ENCODE measurements at regions not wholly inside any gene's neighbourhood (a gene's known extent, or its start where the extent isn't known, plus 50 kb on each side); places are given as distances from the start of the nearest gene placed in this dataset.
"Not testable (repeated sequence)": the region's sequence is repeated elsewhere in the genome, so short reads cannot be mapped to it uniquely, and the experiment has no call there.

DNA sequence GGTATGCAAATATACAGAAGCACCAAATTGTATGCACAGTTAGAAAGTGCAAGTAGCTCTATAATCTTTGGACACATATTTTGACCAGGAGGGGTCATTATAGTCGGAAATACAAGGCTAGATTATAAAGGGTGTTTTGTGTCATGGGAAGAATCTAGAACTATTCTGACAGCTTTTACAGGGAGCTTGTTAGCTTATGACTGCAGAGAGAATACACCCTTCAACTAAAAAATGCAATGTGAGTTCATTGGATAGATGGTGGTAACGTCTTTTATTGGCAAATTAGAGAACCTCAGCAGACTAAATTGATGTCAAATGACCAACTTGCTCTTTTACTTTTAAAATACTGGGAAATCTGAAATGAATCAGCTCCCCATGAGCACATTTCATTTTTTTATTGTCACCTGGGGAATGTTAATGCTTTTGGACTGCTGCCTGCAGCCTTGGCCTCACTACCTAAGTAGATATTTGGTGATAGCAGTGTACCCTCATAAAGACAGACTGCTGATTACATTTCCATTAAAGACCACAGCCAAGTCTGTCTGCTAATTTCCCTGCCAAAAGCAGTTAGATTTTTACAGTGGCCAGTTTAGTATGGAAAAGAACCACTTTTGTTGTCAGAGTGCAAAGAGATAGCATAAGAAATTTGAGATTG, 515.9 kb upstream of the DPPA4 start:
- no peak overlapping the region for H3K9ac ChIP-seq (ENCODE audit: low read length in 2 of 2)
- H3K27me3 ChIP-seq (ENCODE audit: control insufficient read depth in 1 of 2, insufficient read depth in 2 of 2, low read length in 2 of 2): no peaks in the 10 kb centered on the region
- H3K36me3 ChIP-seq (ENCODE audit: control insufficient read depth in 2 of 2, insufficient read depth in 2 of 2, low read length in 2 of 2): no peaks in the 10 kb centered on the region
- no peaks in the 10 kb centered on the region for H3K4me1 ChIP-seq (ENCODE audit: control insufficient read depth, insufficient read depth, low read length)
- H3K4me3 ChIP-seq (ENCODE audit: low read length in 2 of 2): no peak overlapping the region
- H3K9me3 ChIP-seq (ENCODE audit: control insufficient read depth in 2 of 2, low read length in 2 of 2): peaks cover 0 to 7% of the 10 kb centered on the region in 2 donors
- no peak overlapping the region for H3K27ac ChIP-seq (ENCODE audit: low read length)

DNA sequence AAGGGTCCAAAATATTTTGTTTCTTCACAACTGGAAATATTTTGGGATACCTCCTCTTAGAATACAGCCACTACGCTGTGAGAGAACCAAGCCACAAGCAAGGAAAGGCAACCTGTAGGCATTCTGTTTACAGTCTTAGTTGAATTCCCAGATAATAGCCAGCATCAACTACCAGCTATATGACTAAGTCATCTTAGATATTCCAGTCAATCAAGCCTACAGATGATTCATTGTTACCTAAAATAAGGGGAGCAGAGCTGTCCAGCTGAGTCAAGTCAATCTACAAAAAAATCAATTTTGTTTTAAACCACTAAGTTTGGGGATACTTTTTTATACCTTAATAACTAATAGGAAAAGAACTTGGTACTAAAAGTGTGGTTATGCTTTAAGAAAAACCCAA, 526.4 kb upstream of the DPPA4 start:
- Histone ChIP-seq H3K4me3 (ENCODE audit: low read length in 2 of 2) (no peak overlapping the region), H3K9ac (ENCODE audit: low read length in 2 of 2) (no peak overlapping the region), H3K36me3 (ENCODE audit: control insufficient read depth in 2 of 2, insufficient read depth in 2 of 2, low read length in 2 of 2) (no peaks in the 10 kb centered on the region), H3K27me3 (ENCODE audit: control insufficient read depth in 1 of 2, insufficient read depth in 2 of 2, low read length in 2 of 2) (no peaks in the 10 kb centered on the region), H3K4me1 (ENCODE audit: control insufficient read depth, insufficient read depth, low read length) (no peaks in the 10 kb centered on the region), H3K9me3 (ENCODE audit: control insufficient read depth in 2 of 2, low read length in 2 of 2) (no peaks in the 10 kb centered on the region), H3K27ac (ENCODE audit: low read length) (no peak overlapping the region)

DNA sequence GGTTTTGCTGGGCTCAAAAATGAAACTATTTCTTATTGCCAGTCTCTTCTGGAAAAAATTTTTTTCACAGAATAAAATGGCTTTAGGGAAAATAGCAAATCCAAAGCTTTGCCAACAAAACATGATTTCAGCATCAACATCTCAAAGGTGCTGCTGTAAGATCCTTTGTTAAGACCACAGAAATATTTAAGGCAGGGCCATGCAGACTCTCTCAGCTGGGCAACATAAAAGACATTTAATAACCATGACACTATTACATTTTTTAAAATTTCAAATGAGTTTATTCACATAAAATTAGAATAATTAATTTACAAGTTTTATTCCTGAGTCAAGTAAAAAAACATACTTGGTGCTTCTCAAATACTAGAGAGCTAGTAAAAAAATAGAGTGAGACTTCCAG, 527.1 kb upstream of the DPPA4 start:
- H3K9ac ChIP-seq (ENCODE audit: low read length in 2 of 2): no peak overlapping the region
- H3K4me1 ChIP-seq (ENCODE audit: control insufficient read depth, insufficient read depth, low read length): no peaks in the 10 kb centered on the region
- H3K36me3 ChIP-seq (ENCODE audit: control insufficient read depth in 2 of 2, insufficient read depth in 2 of 2, low read length in 2 of 2): no peaks in the 10 kb centered on the region
- no peak overlapping the region for H3K27ac ChIP-seq (ENCODE audit: low read length)
- H3K9me3 ChIP-seq (ENCODE audit: control insufficient read depth in 2 of 2, low read length in 2 of 2): no peaks in the 10 kb centered on the region
- H3K27me3 ChIP-seq (ENCODE audit: control insufficient read depth in 1 of 2, insufficient read depth in 2 of 2, low read length in 2 of 2): no peaks in the 10 kb centered on the region
- no peak overlapping the region for H3K4me3 ChIP-seq (ENCODE audit: low read length in 2 of 2)

DNA sequence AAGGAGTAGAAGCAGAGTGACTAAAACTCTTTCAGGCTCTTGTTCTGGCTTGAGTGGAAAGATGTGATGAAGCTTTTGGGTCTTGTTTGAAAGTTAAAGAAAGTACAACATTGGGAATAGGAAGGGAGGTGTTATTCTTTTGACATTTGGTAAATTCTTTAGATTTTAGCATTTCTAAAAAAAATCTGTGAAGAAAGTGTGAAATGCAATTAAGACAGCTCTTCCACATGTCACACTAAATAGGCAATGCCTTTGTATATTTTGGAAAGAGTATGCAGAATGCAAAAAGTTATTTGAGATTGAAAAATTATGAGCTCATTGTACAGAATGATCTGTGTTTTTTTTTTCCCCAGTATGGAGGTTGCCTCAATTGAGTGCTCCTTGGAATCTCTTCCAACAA, 532.2 kb upstream of the DPPA4 start:
- Histone ChIP-seq H3K27me3 (ENCODE audit: control insufficient read depth in 1 of 2, insufficient read depth in 2 of 2, low read length in 2 of 2) (no peaks in the 10 kb centered on the region), H3K9me3 (ENCODE audit: control insufficient read depth in 2 of 2, low read length in 2 of 2) (no peaks in the 10 kb centered on the region), H3K36me3 (ENCODE audit: control insufficient read depth in 2 of 2, insufficient read depth in 2 of 2, low read length in 2 of 2) (no peaks in the 10 kb centered on the region), H3K4me1 (ENCODE audit: control insufficient read depth, insufficient read depth, low read length) (no peaks in the 10 kb centered on the region), H3K9ac (ENCODE audit: low read length in 2 of 2) (no peak overlapping the region), H3K27ac (ENCODE audit: low read length) (no peak overlapping the region), H3K4me3 (ENCODE audit: low read length in 2 of 2) (no peak overlapping the region)

DNA sequence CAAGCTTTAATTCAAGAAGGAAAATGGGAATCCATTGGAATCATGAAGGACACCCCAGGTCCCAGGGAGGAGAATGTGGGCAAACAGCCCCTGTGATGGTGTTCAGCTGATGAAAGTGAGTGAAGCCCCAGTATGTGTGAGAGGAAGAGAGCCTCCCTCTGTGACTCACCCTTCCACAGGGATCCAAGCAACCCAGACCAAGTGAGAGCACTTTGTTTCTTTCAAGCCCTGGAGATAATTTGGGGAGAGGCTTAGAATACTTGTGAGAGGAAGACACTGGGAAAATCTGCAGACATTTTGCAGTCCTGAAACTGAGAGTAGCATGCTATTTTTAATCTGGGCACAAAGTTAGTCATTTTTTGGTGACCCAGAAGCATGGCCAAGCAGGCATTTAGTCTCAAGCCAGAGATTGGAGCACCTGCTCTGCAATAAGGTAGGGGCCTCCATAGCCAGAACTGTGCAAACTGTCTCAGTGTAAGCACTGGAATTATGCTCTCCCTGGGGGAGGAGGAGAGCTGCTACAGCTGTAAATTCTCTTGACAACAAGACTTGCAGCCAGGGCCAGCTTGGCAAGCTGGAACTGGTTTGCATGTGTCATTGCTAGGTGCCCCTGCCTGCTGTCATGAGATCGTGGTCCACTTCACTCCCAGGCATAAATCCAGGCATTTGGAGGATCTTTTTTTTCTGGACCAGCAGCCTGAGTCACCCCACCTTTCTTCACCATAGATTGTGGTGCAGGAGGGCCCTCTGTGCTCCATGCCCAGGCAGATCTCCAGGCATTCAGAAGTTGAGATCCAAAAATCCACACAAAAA, 537.8 kb upstream of the DPPA4 start:
- no peak overlapping the region for H3K4me3 ChIP-seq (ENCODE audit: low read length in 2 of 2)
- H3K27me3 ChIP-seq (ENCODE audit: control insufficient read depth in 1 of 2, insufficient read depth in 2 of 2, low read length in 2 of 2): no peaks in the 10 kb centered on the region
- no peak overlapping the region for H3K9ac ChIP-seq (ENCODE audit: low read length in 2 of 2)
- no peaks in the 10 kb centered on the region for H3K9me3 ChIP-seq (ENCODE audit: control insufficient read depth in 2 of 2, low read length in 2 of 2)
- H3K4me1 ChIP-seq (ENCODE audit: control insufficient read depth, insufficient read depth, low read length): no peaks in the 10 kb centered on the region
- no peaks in the 10 kb centered on the region for H3K36me3 ChIP-seq (ENCODE audit: control insufficient read depth in 2 of 2, insufficient read depth in 2 of 2, low read length in 2 of 2)
- H3K27ac ChIP-seq (ENCODE audit: low read length): no peak overlapping the region

DNA sequence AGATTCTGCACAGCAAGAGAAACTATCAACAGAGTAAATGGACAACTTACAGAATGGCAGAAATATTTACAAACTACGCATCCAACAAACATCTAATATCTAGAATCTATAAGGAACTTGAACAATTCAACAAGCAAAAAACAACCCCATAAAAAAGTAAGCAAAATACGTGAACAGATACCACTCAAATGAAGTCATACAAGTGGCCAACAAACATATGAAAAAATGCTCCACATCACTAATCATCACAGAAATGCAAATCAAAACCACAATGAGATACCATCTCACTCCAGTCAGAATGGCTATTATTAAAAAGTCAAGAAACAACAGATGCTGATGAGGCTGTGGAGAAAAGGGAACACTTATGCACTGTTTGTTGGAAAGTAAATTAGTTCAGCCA, 540.3 kb upstream of the DPPA4 start:
- not testable (repeated sequence) for H3K4me1 ChIP-seq (ENCODE audit: control insufficient read depth, insufficient read depth, low read length); H3K4me3 ChIP-seq (ENCODE audit: low read length in 2 of 2); H3K27me3 ChIP-seq (ENCODE audit: control insufficient read depth in 1 of 2, insufficient read depth in 2 of 2, low read length in 2 of 2); H3K27ac ChIP-seq (ENCODE audit: low read length); H3K9me3 ChIP-seq (ENCODE audit: control insufficient read depth in 2 of 2, low read length in 2 of 2); H3K36me3 ChIP-seq (ENCODE audit: control insufficient read depth in 2 of 2, insufficient read depth in 2 of 2, low read length in 2 of 2); H3K9ac ChIP-seq (ENCODE audit: low read length in 2 of 2)

DNA sequence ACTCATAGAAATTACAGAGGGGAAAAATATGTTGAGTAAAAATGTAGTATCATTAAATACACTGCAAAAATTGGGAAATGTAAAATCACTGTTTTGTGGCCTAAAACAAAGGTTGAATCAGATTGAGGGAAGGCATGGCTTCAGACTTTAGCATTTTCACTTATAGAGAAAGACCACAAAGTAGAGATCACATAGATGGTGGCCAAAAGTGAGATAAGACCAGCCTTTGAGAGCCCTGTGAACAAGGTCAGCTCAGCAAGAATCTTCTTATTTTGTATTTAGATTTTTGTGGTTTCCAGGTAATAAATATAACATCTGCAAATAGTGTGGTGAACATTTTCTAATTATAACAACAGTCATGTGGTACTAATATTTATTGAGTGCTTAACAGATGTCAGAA, 544.8 kb upstream of the DPPA4 start:
- no peaks in the 10 kb centered on the region for H3K9me3 ChIP-seq (ENCODE audit: control insufficient read depth in 2 of 2, low read length in 2 of 2)
- H3K36me3 ChIP-seq (ENCODE audit: control insufficient read depth in 2 of 2, insufficient read depth in 2 of 2, low read length in 2 of 2): no peaks in the 10 kb centered on the region
- no peaks in the 10 kb centered on the region for H3K27me3 ChIP-seq (ENCODE audit: control insufficient read depth in 1 of 2, insufficient read depth in 2 of 2, low read length in 2 of 2)
- H3K4me1 ChIP-seq (ENCODE audit: control insufficient read depth, insufficient read depth, low read length): no peaks in the 10 kb centered on the region
- no peak overlapping the region for H3K4me3 ChIP-seq (ENCODE audit: low read length in 2 of 2)
- no peak overlapping the region for H3K27ac ChIP-seq (ENCODE audit: low read length)
- H3K9ac ChIP-seq (ENCODE audit: low read length in 2 of 2): no peak overlapping the region

DNA sequence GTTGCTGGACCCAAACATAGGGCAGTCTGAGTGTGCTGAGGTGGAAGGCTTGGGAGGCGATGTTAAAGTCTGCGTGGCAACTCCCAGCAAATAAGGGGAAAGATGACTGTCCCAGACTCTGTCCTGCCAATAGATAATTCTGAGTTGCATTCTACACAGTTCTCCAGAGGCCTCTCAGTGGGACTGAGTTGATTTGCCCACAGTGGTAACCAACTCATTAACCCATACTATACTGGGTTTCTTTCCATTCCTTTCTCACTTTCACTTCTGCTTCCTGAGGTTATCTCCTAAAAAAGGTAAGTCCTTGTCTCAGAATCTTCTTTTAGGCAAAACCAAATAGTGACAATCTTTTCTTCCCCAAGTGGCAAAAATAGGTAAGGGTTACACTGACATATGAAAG, 549.9 kb upstream of the DPPA4 start:
- Histone ChIP-seq H3K9ac (ENCODE audit: low read length in 2 of 2) (no peak overlapping the region), H3K36me3 (ENCODE audit: control insufficient read depth in 2 of 2, insufficient read depth in 2 of 2, low read length in 2 of 2) (no peaks in the 10 kb centered on the region), H3K4me1 (ENCODE audit: control insufficient read depth, insufficient read depth, low read length) (no peaks in the 10 kb centered on the region), H3K9me3 (ENCODE audit: control insufficient read depth in 2 of 2, low read length in 2 of 2) (no peaks in the 10 kb centered on the region), H3K27me3 (ENCODE audit: control insufficient read depth in 1 of 2, insufficient read depth in 2 of 2, low read length in 2 of 2) (no peaks in the 10 kb centered on the region), H3K27ac (ENCODE audit: low read length) (no peak overlapping the region), H3K4me3 (ENCODE audit: low read length in 2 of 2) (no peak overlapping the region)

DNA sequence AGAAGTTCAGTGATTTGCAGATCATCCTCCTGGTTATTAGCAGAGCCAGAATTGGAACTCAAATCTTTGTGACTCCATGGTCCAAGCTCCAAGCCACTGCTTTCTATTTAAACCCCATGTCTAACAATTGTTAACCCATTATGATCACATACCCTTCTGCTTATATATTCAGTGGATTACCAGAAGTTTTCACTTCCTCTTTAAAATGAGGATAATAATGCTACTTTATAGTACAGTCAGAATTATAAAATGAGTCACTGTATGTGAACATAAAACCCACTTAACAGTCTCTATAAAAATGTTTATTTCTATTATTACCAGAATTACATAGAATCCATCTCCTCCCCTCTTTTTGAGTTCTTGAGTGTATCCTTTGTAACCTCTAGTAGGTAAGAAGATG, 550.7 kb upstream of the DPPA4 start:
- H3K27me3 ChIP-seq (ENCODE audit: control insufficient read depth in 1 of 2, insufficient read depth in 2 of 2, low read length in 2 of 2): no peaks in the 10 kb centered on the region
- no peak overlapping the region for H3K9ac ChIP-seq (ENCODE audit: low read length in 2 of 2)
- H3K36me3 ChIP-seq (ENCODE audit: control insufficient read depth in 2 of 2, insufficient read depth in 2 of 2, low read length in 2 of 2): no peaks in the 10 kb centered on the region
- no peak overlapping the region for H3K4me3 ChIP-seq (ENCODE audit: low read length in 2 of 2)
- no peaks in the 10 kb centered on the region for H3K4me1 ChIP-seq (ENCODE audit: control insufficient read depth, insufficient read depth, low read length)
- no peak overlapping the region for H3K27ac ChIP-seq (ENCODE audit: low read length)
- no peaks in the 10 kb centered on the region for H3K9me3 ChIP-seq (ENCODE audit: control insufficient read depth in 2 of 2, low read length in 2 of 2)

DNA sequence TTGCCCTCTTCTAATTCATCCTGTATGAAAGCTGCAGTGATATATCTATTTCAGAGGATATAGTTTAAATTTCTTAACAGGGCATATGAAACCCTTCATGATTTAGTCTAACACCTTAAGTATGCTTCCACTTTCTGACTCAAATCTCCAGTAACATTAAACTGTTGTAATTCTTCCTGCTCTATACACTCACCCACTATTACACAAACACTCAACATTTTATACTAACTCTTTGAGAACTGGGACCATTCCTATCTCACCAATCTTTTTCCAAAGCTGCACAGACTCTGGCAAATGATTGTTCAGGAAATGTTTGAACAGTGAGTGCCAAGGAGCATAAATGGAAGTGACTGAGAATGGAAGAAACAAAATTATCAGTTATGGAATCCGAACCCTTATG, 560.4 kb upstream of the DPPA4 start:
- Histone ChIP-seq H3K27ac (ENCODE audit: low read length) (no peak overlapping the region), H3K27me3 (ENCODE audit: control insufficient read depth in 1 of 2, insufficient read depth in 2 of 2, low read length in 2 of 2) (no peaks in the 10 kb centered on the region), H3K9me3 (ENCODE audit: control insufficient read depth in 2 of 2, low read length in 2 of 2) (no peaks in the 10 kb centered on the region), H3K36me3 (ENCODE audit: control insufficient read depth in 2 of 2, insufficient read depth in 2 of 2, low read length in 2 of 2) (no peaks in the 10 kb centered on the region), H3K4me1 (ENCODE audit: control insufficient read depth, insufficient read depth, low read length) (no peaks in the 10 kb centered on the region), H3K4me3 (ENCODE audit: low read length in 2 of 2) (no peak overlapping the region), H3K9ac (ENCODE audit: low read length in 2 of 2) (no peak overlapping the region)

DNA sequence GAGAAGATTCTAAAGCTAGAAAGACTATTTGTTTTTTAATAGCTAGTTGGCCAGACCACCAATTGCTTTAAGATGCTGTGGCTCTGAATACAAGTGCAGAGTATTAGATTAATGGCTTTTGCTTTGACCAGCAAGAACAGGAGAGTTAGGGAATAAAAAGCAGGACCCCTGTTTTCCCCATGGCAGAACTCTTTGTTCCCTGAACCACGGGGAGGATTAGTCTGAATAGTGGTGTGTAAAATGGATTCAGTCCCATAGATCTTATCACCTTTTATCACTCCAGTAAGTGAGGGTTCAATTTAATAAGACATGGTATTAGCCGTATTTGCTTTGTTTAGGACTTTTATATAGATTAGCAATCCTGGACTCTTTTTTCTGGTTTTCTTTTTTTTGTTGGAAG, 562.6 kb upstream of the DPPA4 start:
- H3K27ac ChIP-seq (ENCODE audit: low read length): no peak overlapping the region
- H3K4me1 ChIP-seq (ENCODE audit: control insufficient read depth, insufficient read depth, low read length): no peaks in the 10 kb centered on the region

More for the DNA sequence above, 562.6 kb upstream of the DPPA4 start:
- Histone ChIP-seq H3K9me3 (ENCODE audit: control insufficient read depth in 2 of 2, low read length in 2 of 2) (no peaks in the 10 kb centered on the region), H3K27me3 (ENCODE audit: control insufficient read depth in 1 of 2, insufficient read depth in 2 of 2, low read length in 2 of 2) (no peaks in the 10 kb centered on the region), H3K4me3 (ENCODE audit: low read length in 2 of 2) (no peak overlapping the region), H3K9ac (ENCODE audit: low read length in 2 of 2) (no peak overlapping the region), H3K36me3 (ENCODE audit: control insufficient read depth in 2 of 2, insufficient read depth in 2 of 2, low read length in 2 of 2) (no peaks in the 10 kb centered on the region)

Measured in stomach smooth muscle (tissue), 2 donors.